ENCODE measurements at regions not wholly inside any gene's neighbourhood (a gene's known extent, or its start where the extent isn't known, plus 50 kb on each side); places are given as distances from the start of the nearest gene placed in this dataset.

DNA sequence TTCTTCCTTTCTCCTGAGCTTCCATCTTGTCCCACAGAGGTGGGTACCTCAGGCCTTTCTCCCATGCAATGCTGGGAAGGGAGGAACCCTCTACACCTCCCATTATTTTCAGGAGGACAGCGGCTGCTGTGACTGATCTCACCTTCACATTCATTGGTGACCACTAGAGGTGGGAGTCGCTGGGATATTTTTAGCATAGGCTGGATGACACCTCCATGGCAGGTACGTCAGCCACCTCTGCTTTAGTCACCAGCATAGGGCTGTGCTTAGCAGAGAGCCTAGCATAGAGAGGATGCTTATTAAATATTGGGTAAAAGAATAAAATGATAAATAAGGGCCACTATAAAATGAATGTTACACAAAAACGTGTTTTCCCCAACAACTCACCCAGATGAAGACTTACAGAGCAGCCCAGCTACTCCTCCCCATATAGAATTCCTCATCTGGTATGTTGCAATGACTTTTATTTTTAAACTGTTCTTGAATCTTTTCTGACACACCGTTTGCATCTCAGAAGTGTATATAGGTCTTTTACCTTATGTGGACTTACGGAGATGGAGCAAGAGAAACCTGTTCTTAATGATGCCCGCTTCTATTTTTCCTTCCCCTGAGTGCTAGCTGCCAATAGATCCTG is 60.9 kb upstream of the SORBS2 start:
- no peak for TF ChIP-seq EZH2 (IDR thresholded peaks at IDR 0.05; ENCODE audit: borderline replicate concordance, low read length)
- TF ChIP-seq, protein P1, sequence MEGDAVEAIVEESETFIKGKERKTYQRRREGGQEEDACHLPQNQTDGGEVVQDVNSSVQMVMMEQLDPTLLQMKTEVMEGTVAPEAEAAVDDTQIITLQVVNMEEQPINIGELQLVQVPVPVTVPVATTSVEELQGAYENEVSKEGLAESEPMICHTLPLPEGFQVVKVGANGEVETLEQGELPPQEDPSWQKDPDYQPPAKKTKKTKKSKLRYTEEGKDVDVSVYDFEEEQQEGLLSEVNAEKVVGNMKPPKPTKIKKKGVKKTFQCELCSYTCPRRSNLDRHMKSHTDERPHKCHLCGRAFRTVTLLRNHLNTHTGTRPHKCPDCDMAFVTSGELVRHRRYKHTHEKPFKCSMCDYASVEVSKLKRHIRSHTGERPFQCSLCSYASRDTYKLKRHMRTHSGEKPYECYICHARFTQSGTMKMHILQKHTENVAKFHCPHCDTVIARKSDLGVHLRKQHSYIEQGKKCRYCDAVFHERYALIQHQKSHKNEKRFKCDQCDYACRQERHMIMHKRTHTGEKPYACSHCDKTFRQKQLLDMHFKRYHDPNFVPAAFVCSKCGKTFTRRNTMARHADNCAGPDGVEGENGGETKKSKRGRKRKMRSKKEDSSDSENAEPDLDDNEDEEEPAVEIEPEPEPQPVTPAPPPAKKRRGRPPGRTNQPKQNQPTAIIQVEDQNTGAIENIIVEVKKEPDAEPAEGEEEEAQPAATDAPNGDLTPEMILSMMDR (IDR thresholded peaks at IDR 0.05; ENCODE audit: low read length): no peak

Data from OCI-LY1 (cell line).